ENCODE measurements at regions not wholly inside any gene's neighbourhood (a gene's known extent, or its start where the extent isn't known, plus 50 kb on each side); places are given as distances from the start of the nearest gene placed in this dataset.
A peak's percentile ranks its signal among the peaks of the same experiment; 100 is the strongest.

GRCh38 chr13:24053519-24054251 is 106.8 kb upstream of the SPATA13 start:
- Mint-ChIP-seq H3K27ac (peak overlapping the region; percentile 82 to 88 (median 88)), H3K27me3 (ENCODE audit: low read depth) (no peaks in the 10 kb centered on the region), H3K9me3 (no peaks in the 10 kb centered on the region), H3K4me1 (peaks cover 40% of the 10 kb centered on the region), H3K4me3 (peak overlapping the region in 2 of 3 experiments; percentile 12 to 26), H3K36me3 (ENCODE audit: low read depth) (no peaks in the 10 kb centered on the region)
- TF ChIP-seq, protein P1, sequence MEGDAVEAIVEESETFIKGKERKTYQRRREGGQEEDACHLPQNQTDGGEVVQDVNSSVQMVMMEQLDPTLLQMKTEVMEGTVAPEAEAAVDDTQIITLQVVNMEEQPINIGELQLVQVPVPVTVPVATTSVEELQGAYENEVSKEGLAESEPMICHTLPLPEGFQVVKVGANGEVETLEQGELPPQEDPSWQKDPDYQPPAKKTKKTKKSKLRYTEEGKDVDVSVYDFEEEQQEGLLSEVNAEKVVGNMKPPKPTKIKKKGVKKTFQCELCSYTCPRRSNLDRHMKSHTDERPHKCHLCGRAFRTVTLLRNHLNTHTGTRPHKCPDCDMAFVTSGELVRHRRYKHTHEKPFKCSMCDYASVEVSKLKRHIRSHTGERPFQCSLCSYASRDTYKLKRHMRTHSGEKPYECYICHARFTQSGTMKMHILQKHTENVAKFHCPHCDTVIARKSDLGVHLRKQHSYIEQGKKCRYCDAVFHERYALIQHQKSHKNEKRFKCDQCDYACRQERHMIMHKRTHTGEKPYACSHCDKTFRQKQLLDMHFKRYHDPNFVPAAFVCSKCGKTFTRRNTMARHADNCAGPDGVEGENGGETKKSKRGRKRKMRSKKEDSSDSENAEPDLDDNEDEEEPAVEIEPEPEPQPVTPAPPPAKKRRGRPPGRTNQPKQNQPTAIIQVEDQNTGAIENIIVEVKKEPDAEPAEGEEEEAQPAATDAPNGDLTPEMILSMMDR (IDR thresholded peaks at IDR 0.05; ENCODE audit: unreplicated experiment in 3 of 3) = peak; percentile 67 to 74 (median 72)

DNA sequence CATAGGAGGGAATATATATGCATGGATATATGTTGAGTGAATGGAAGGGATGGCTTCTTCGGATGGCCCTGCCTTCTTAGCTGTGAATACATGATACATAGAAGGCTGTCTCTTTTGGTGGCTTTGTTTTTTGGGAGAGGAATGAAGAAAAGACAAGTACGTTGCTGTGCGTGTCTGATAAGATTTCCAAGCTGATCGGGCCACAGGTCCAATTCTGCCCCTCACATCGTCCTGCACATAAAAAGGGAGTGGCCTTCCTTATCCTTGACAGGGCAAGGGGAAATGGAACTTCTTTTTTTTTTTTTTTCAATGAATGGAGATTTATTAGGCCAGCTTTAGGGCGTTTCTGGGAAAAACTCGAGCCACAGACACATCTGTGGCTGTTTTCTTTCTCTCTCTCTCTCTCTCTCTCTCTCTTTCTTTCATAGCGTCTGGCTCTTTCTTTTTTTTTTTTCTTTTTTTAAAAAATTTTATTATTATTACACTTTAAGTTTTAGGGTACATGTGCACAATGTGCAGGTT is 103.8 kb upstream of the SPATA13 start:
- Mint-ChIP-seq H3K27ac (no peak overlapping the region), H3K4me1 (peaks cover 37% of the 10 kb centered on the region), H3K9me3 (no peaks in the 10 kb centered on the region), H3K27me3 (ENCODE audit: low read depth) (no peaks in the 10 kb centered on the region), H3K36me3 (ENCODE audit: low read depth) (no peaks in the 10 kb centered on the region), H3K4me3 (no peak overlapping the region)
- TF ChIP-seq, protein P1 (IDR thresholded peaks at IDR 0.05; ENCODE audit: unreplicated experiment in 3 of 3) = no peak

DNA sequence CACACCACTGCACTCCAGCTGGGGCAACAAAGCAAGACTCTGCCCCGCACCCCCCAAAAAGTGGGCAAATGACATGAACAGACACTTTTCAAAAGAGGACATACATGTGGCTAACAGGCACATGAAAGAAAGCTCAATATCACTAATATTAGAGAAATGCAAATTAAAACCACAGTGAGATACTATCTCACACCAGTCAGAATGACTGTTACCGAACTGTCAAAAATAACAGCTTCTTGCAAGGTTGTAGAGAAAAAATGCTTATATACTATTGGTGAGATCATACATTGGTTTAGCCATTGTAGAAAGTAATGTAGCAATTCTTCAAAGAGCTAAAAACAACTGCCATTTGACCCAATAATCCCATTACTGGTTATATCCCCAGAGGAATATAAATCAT is 99.5 kb upstream of the SPATA13 start:
- H3K27me3 Mint-ChIP-seq (ENCODE audit: low read depth) = no peaks in the 10 kb centered on the region
- TF ChIP-seq, protein P1 (IDR thresholded peaks at IDR 0.05; ENCODE audit: unreplicated experiment in 3 of 3) = no peak
- peak overlapping the region in 1 of 3 experiments; percentile 37 for H3K27ac Mint-ChIP-seq
- H3K9me3 Mint-ChIP-seq = no peaks in the 10 kb centered on the region
- H3K4me1 Mint-ChIP-seq = peaks cover 48% of the 10 kb centered on the region
- no peaks in the 10 kb centered on the region for H3K36me3 Mint-ChIP-seq (ENCODE audit: low read depth)
- no peak overlapping the region for H3K4me3 Mint-ChIP-seq

- peak overlapping the region; percentile 71 to 83 (median 76) for H3K27ac Mint-ChIP-seq
- no peaks in the 10 kb centered on the region for H3K36me3 Mint-ChIP-seq (ENCODE audit: low read depth)
- no peaks in the 10 kb centered on the region for H3K27me3 Mint-ChIP-seq (ENCODE audit: low read depth)
- H3K4me3 Mint-ChIP-seq = peak overlapping the region; percentile 5 to 14 (median 8)
- H3K9me3 Mint-ChIP-seq = no peaks in the 10 kb centered on the region
- TF ChIP-seq, protein P1 (IDR thresholded peaks at IDR 0.05; ENCODE audit: unreplicated experiment in 3 of 3) = no peak
- H3K4me1 Mint-ChIP-seq = peaks cover 48% of the 10 kb centered on the region
Observed at GRCh38 chr13:24063281-24063877, 97.1 kb upstream of the SPATA13 start.

GRCh38 chr13:24064371-24064770 is 96.1 kb upstream of the SPATA13 start:
- TF ChIP-seq, protein P1 (IDR thresholded peaks at IDR 0.05; ENCODE audit: unreplicated experiment in 3 of 3) = no peak
- H3K27me3 Mint-ChIP-seq (ENCODE audit: low read depth) = no peaks in the 10 kb centered on the region
- no peaks in the 10 kb centered on the region for H3K9me3 Mint-ChIP-seq
- no peak overlapping the region for H3K4me3 Mint-ChIP-seq
- no peaks in the 10 kb centered on the region for H3K36me3 Mint-ChIP-seq (ENCODE audit: low read depth)
- H3K4me1 Mint-ChIP-seq = peaks cover 44% of the 10 kb centered on the region
- peak overlapping the region; percentile 71 to 83 (median 76) for H3K27ac Mint-ChIP-seq
